ENCODE measurements at regions not wholly inside any gene's neighbourhood (a gene's known extent, or its start where the extent isn't known, plus 50 kb on each side); places are given as distances from the start of the nearest gene placed in this dataset.

DNA sequence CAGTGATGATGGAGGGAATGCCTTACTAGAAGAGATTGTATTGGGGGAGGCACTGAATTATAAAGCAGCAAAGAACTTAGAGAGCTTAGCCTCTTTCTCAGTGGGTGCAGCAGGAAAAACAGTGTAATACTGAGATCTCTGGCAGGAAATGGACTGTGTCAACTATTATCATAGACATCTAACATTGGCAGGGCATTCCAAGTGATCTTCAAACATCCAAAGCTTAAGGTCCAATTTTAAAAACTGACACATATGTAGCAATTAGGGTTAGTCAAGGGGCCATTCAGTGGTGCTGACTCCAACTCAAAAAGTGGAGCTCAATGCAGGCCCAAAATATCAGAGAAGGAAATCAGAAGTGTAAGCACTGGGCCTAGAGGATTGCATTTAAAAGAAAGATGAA, 106.6 kb upstream of the DDX18 start:
- no peaks in the 10 kb centered on the region for H3K36me3 ChIP-seq (ENCODE audit: insufficient read depth, low read length)
- TF ChIP-seq, protein P1, sequence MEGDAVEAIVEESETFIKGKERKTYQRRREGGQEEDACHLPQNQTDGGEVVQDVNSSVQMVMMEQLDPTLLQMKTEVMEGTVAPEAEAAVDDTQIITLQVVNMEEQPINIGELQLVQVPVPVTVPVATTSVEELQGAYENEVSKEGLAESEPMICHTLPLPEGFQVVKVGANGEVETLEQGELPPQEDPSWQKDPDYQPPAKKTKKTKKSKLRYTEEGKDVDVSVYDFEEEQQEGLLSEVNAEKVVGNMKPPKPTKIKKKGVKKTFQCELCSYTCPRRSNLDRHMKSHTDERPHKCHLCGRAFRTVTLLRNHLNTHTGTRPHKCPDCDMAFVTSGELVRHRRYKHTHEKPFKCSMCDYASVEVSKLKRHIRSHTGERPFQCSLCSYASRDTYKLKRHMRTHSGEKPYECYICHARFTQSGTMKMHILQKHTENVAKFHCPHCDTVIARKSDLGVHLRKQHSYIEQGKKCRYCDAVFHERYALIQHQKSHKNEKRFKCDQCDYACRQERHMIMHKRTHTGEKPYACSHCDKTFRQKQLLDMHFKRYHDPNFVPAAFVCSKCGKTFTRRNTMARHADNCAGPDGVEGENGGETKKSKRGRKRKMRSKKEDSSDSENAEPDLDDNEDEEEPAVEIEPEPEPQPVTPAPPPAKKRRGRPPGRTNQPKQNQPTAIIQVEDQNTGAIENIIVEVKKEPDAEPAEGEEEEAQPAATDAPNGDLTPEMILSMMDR (IDR thresholded peaks at IDR 0.05; ENCODE audit: extremely low read depth, low read depth, low read length) = no peak

DNA sequence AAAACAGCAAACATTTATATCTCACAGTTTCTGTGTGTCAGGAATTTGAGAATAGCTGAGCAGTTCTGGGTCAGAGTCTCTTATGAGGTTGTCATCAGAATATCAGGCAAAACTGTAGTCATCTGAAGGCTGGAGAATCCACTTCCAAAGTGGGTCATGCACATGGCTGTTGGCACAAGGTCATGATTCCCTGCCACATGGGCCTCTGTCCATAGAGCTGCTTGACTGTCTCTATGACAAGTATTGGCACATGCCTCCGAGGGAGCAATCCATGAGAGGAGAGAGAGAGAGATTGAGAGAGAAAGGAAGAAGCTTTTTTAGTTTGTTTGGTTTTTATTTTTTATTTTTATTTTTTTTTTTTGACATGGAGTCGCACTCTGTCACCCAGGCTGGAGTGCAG, 101.8 kb upstream of the DDX18 start:
- Histone ChIP-seq H2AFZ (ENCODE audit: low read length) (no peak overlapping the region), H4K20me1 (ENCODE audit: insufficient read depth, low read length) (no peaks in the 10 kb centered on the region), H3K27me3 (ENCODE audit: insufficient read depth, low read length) (no peaks in the 10 kb centered on the region), H3K36me3 (ENCODE audit: insufficient read depth, low read length) (no peaks in the 10 kb centered on the region), H3K9me3 (ENCODE audit: low read depth, low read length) (no peaks in the 10 kb centered on the region), H3K27ac (ENCODE audit: low read depth, low read length) (no peak overlapping the region), H3K4me3 (ENCODE audit: insufficient read depth, low read length) (no peak overlapping the region), H3K4me2 (ENCODE audit: insufficient read depth, low read length) (no peak overlapping the region), H3K79me2 (ENCODE audit: insufficient read depth, low read length) (no peaks in the 10 kb centered on the region), H3K4me1 (ENCODE audit: insufficient read depth, low read length) (no peaks in the 10 kb centered on the region)
- TF ChIP-seq, protein P1 (IDR thresholded peaks at IDR 0.05; ENCODE audit: extremely low read depth, low read depth, low read length) = no peak
- no peak for DNase-seq (ENCODE audit: insufficient read length, low spot score, missing footprints)

More for the DNA sequence above, 106.6 kb upstream of the DDX18 start:
- Histone ChIP-seq H3K4me2 (ENCODE audit: insufficient read depth, low read length) (no peak overlapping the region), H3K79me2 (ENCODE audit: insufficient read depth, low read length) (no peaks in the 10 kb centered on the region), H3K27ac (ENCODE audit: low read depth, low read length) (no peak overlapping the region), H4K20me1 (ENCODE audit: insufficient read depth, low read length) (no peaks in the 10 kb centered on the region), H3K9me3 (ENCODE audit: low read depth, low read length) (no peaks in the 10 kb centered on the region), H3K4me3 (ENCODE audit: insufficient read depth, low read length) (no peak overlapping the region), H3K4me1 (ENCODE audit: insufficient read depth, low read length) (no peaks in the 10 kb centered on the region), H3K27me3 (ENCODE audit: insufficient read depth, low read length) (no peaks in the 10 kb centered on the region), H2AFZ (ENCODE audit: low read length) (no peak overlapping the region)
- no peak for DNase-seq (ENCODE audit: insufficient read length, low spot score, missing footprints)

DNA sequence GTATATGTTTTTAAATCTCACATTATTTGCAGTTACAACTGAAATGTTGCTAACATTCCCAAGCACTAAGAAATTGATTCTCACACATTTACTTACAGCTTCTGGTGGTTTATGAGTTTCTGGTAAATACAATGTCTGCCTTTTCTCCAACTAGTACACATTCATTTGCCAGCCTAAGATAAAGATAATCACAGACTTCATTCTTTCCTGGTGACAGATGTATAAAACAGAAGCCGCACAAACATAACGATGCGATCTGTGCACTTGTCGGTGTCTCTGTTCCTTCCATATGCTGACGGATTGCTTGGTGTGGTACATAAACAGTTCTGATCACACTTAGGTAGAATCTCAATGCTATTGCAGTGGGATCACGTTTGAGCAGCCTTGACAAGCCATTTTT, 100.4 kb upstream of the DDX18 start:
- DNase-seq (ENCODE audit: insufficient read length, low spot score, missing footprints) = no peak
- Histone ChIP-seq H3K4me2 (ENCODE audit: insufficient read depth, low read length) (no peak overlapping the region), H3K4me1 (ENCODE audit: insufficient read depth, low read length) (no peaks in the 10 kb centered on the region), H3K36me3 (ENCODE audit: insufficient read depth, low read length) (no peaks in the 10 kb centered on the region), H3K27ac (ENCODE audit: low read depth, low read length) (no peak overlapping the region), H2AFZ (ENCODE audit: low read length) (no peak overlapping the region), H3K4me3 (ENCODE audit: insufficient read depth, low read length) (no peak overlapping the region), H3K27me3 (ENCODE audit: insufficient read depth, low read length) (no peaks in the 10 kb centered on the region), H3K9me3 (ENCODE audit: low read depth, low read length) (no peaks in the 10 kb centered on the region), H4K20me1 (ENCODE audit: insufficient read depth, low read length) (no peaks in the 10 kb centered on the region), H3K79me2 (ENCODE audit: insufficient read depth, low read length) (no peaks in the 10 kb centered on the region)
- TF ChIP-seq, protein P1 (IDR thresholded peaks at IDR 0.05; ENCODE audit: extremely low read depth, low read depth, low read length) = no peak

DNA sequence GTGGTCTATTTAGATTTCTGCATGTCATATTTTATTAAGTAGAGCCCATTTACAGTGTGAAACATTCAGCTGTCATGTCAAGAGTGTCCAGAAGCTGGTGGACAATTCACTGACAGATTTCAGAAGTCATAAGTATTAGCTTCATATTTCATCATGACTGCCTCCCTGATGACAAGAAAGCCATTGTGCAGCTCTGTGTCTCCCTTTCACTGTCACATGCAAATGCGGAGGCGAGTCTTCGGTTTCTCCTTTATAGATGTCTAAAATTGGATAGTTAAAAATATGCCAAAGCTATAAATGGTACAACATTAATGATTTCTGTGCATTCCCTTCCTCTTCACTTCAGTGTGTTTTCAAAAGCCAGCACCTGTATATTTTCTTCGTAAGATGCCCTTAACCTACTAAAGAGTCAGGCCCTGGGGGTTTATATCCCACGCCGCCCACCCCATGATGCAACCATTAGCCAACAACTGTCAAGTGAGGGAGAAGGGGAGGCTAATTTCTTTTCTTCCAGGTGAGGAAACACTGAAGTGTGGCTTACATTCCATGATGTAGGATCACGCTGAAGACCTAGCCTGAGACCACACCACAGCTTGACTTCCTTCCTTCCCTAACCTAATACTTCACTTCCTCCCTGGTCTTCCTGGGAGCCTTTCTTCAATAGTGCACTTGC, 99.6 kb upstream of the DDX18 start:
- Histone ChIP-seq H3K4me1 (ENCODE audit: insufficient read depth, low read length) (no peaks in the 10 kb centered on the region), H3K27ac (ENCODE audit: low read depth, low read length) (no peak overlapping the region), H4K20me1 (ENCODE audit: insufficient read depth, low read length) (no peaks in the 10 kb centered on the region), H3K9me3 (ENCODE audit: low read depth, low read length) (no peaks in the 10 kb centered on the region), H3K27me3 (ENCODE audit: insufficient read depth, low read length) (no peaks in the 10 kb centered on the region), H3K79me2 (ENCODE audit: insufficient read depth, low read length) (no peaks in the 10 kb centered on the region), H2AFZ (ENCODE audit: low read length) (no peak overlapping the region), H3K36me3 (ENCODE audit: insufficient read depth, low read length) (no peaks in the 10 kb centered on the region), H3K4me3 (ENCODE audit: insufficient read depth, low read length) (no peak overlapping the region), H3K4me2 (ENCODE audit: insufficient read depth, low read length) (no peak overlapping the region)
- no peak for DNase-seq (ENCODE audit: insufficient read length, low spot score, missing footprints)
- TF ChIP-seq, protein P1 (IDR thresholded peaks at IDR 0.05; ENCODE audit: extremely low read depth, low read depth, low read length) = no peak

All from osteoblast (primary cell).